Activated CD4-positive, alpha-beta T cell treated with anti-CD3 and anti-CD28 coated beads, Interleukin-2, amount 10 ng/mL, durations not matched to agents 7 days and 5 days (primary cell): ENCODE measurements at regions not wholly inside any gene's neighbourhood (a gene's known extent, or its start where the extent isn't known, plus 50 kb on each side); places are given as distances from the start of the nearest gene placed in this dataset.

Experiments used
- CTCF ChIA-PET: fragments of 350-600 bp; sonication (Branson Sonifier 250); formaldehyde crosslinking; loops from one replicate; lab custom pipeline; 2021; ENCODE audit warnings: antibody characterized with exemption; lab: Charles Lee
- POLR2A ChIA-PET: fragments of 350-600 bp; sonication (Branson Sonifier 250); formaldehyde crosslinking; loops from one replicate; lab custom pipeline; 2021; ENCODE audit warnings: antibody characterized with exemption; lab: Charles Lee
- DNase-seq: peaks from one replicate; pipeline ENCODE4 v3.0.0-alpha.2; 2020
- H3K27ac Mint-ChIP-seq: one replicate; pipeline ENCODE4 v1.8.0; 2021; ENCODE audit warnings: mild to moderate bottlenecking, moderate library complexity, mixed read lengths
- H3K27me3 Mint-ChIP-seq: one replicate; pipeline ENCODE4 v1.8.0; 2021; ENCODE audit warnings: mixed read lengths
- H3K36me3 Mint-ChIP-seq: one replicate; pipeline ENCODE4 v1.8.0; 2021; ENCODE audit warnings: low read depth, mixed read lengths
- H3K4me1 Mint-ChIP-seq: one replicate; pipeline ENCODE4 v1.8.0; 2021; ENCODE audit warnings: mixed read lengths
- H3K4me3 Mint-ChIP-seq: one replicate; pipeline ENCODE4 v1.8.0; 2021; ENCODE audit warnings: mild to moderate bottlenecking, moderate library complexity, mixed read lengths
- H3K9me3 Mint-ChIP-seq: one replicate; pipeline ENCODE4 v1.8.0; 2021; ENCODE audit warnings: mixed read lengths

DNA sequence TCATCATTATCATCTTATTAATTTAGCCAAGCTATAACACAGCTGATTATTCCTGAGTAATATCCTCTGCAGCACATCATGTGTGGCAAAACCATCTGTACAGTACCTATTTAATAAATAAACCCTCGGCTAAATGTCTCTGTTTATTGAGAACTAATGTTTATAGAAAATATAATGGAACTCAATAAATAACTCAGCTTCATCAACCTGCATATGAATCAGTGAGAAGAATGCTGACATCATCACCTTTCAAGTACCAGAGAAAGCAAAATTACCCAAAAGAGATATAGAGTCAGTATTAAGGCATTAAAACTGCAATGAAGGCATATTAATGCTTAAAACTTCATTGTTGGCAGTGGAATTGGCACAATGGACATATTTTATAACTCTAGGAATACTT is 558.3 kb downstream of the PLCL1 start:
- no peaks in the 10 kb centered on the region for H3K9me3 Mint-ChIP-seq
- DNase-seq, result no peak
- H3K4me1 Mint-ChIP-seq, result no peaks in the 10 kb centered on the region
- CTCF ChIA-PET, result no interaction called here
- no peak overlapping the region for H3K27ac Mint-ChIP-seq
- POLR2A ChIA-PET, result no interaction called here
- peaks cover 29% of the 10 kb centered on the region for H3K27me3 Mint-ChIP-seq
- no peaks in the 10 kb centered on the region for H3K36me3 Mint-ChIP-seq
- H3K4me3 Mint-ChIP-seq, result no peak overlapping the region

GRCh38 chr2:198359308-198359707 is 554.9 kb downstream of the PLCL1 start:
- no peak overlapping the region for H3K4me3 Mint-ChIP-seq
- ChIA-PET POLR2A (no interaction called here), CTCF (no interaction called here)

DNA sequence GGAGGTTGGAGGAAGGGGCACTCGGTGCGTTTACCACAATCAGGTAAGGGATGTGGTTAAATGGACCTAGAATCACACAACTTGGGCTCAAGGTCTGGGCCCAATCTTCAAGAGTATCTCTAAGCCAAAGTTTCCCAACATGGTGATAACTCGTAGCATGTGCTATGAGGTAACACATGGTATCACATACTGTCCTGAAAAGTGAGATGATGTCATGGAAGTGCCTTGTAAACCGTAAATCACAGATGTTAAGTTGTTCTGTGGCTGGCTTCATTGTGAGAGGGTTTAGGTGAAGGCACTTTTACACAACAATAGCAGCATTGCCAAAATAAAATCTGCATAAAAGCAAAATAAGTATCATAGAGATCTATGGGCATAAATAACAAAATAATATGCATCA is 551.8 kb downstream of the PLCL1 start:
- POLR2A ChIA-PET, result no interaction called here
- Mint-ChIP-seq H3K4me3 (no peak overlapping the region), H3K27me3 (peaks cover 46% of the 10 kb centered on the region), H3K36me3 (no peaks in the 10 kb centered on the region), H3K27ac (no peak overlapping the region), H3K9me3 (no peaks in the 10 kb centered on the region), H3K4me1 (no peaks in the 10 kb centered on the region)
- CTCF ChIA-PET, result no interaction called here
- DNase-seq, result no peak

More at GRCh38 chr2:198359308-198359707, 554.9 kb downstream of the PLCL1 start:
- no peaks in the 10 kb centered on the region for H3K36me3 Mint-ChIP-seq
- peaks cover 39% of the 10 kb centered on the region for H3K27me3 Mint-ChIP-seq
- no peaks in the 10 kb centered on the region for H3K9me3 Mint-ChIP-seq
- no peak overlapping the region for H3K27ac Mint-ChIP-seq
- no peaks in the 10 kb centered on the region for H3K4me1 Mint-ChIP-seq
- DNase-seq, result no peak

DNA sequence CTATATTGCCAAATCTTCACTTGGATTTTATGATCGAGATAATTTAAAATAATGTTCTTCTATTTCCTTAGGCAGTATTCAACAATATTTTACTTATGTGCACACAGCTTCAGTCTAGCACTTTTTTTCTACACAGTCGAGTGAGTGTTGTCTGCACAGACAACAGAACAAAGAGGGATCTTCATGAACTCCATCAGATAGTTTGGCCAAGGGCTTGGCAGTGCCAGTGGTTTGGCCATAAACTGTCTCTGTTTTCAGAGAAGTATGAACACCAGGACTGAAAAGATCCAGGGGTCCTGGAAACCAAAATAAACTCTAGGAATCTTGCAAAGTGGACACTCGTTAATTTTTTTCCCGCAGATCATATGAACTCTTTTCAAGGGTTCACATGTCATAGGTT is 547.3 kb downstream of the PLCL1 start:
- Mint-ChIP-seq H3K36me3 (no peaks in the 10 kb centered on the region), H3K4me3 (no peak overlapping the region), H3K4me1 (no peaks in the 10 kb centered on the region), H3K27me3 (peaks cover 25% of the 10 kb centered on the region), H3K27ac (no peak overlapping the region), H3K9me3 (no peaks in the 10 kb centered on the region)
- POLR2A ChIA-PET, result no interaction called here
- no peak for DNase-seq
- CTCF ChIA-PET, result no interaction called here

DNA sequence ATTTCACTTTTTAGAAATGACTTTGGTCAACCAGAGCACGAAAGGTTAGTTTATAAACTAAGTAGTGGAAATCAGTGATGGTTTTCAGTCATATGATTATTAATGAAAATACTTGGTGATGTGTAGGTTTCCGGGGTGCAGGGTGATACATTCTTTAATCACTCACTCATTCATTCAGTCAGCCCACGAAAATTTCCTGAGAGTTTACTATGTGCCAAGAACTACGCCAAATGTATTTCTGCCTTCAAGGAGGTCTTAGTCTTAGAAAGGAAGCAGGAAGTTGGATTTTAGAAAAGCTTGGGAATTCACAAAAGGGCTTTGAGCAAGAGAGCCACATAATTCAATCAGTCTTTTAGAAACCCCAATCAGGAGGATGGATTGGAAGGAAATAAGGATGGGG is 543.6 kb downstream of the PLCL1 start:
- no peaks in the 10 kb centered on the region for H3K9me3 Mint-ChIP-seq
- H3K4me1 Mint-ChIP-seq, result no peaks in the 10 kb centered on the region
- H3K4me3 Mint-ChIP-seq, result no peak overlapping the region
- CTCF ChIA-PET, result no interaction called here
- DNase-seq, result no peak
- no peaks in the 10 kb centered on the region for H3K36me3 Mint-ChIP-seq
- POLR2A ChIA-PET, result no interaction called here
- no peak overlapping the region for H3K27ac Mint-ChIP-seq
- H3K27me3 Mint-ChIP-seq, result peaks cover 27% of the 10 kb centered on the region

DNA sequence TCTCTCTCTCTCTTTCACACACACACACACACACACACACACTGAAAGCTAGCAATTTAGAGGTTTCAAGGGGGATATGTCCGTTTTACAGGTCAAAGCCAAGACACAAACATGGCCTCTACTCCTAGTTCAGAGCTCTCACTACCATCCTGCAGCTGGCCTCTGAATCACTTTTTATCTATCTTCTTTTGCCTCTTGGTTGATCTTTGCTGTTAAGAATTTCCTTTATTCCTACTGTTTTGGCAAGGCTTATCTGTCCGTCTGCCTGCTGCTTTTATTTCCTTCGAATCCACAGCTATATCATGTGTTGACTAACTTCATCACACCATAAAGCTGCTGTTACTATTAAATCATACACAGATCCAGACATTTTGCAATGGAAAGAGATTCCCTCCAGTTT is 543.0 kb downstream of the PLCL1 start:
- H3K27ac Mint-ChIP-seq, result no peak overlapping the region
- POLR2A ChIA-PET, result no interaction called here

DNA sequence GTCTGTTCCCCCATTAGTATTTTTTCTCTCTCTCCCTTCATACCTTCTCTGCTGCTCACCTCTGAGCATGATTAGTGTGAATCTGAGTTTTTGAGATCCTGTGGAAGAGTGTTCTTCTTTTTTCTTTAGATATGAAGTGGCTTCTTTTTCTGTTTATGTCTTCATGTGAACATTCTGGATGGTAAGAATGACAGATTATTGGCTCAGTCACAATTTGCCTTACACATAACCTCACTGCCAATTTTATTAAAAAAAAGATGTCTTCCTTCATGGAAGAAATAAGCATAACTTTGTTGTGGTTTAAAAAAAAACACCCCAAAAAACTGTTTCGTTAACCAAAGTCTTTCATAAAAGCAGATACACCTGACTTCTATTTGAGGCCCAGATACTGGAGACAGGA is 539.1 kb downstream of the PLCL1 start:
- Mint-ChIP-seq H3K4me1 (no peaks in the 10 kb centered on the region), H3K27ac (no peak overlapping the region), H3K9me3 (no peaks in the 10 kb centered on the region), H3K27me3 (peaks cover 28% of the 10 kb centered on the region), H3K4me3 (no peak overlapping the region), H3K36me3 (no peaks in the 10 kb centered on the region)
- no peak for DNase-seq
- POLR2A ChIA-PET, result no interaction called here
- CTCF ChIA-PET, result no interaction called here

More for the DNA sequence above, 543.0 kb downstream of the PLCL1 start:
- H3K4me3 Mint-ChIP-seq, result no peak overlapping the region
- no peaks in the 10 kb centered on the region for H3K9me3 Mint-ChIP-seq
- CTCF ChIA-PET, result no interaction called here
- no peaks in the 10 kb centered on the region for H3K4me1 Mint-ChIP-seq
- no peaks in the 10 kb centered on the region for H3K36me3 Mint-ChIP-seq
- peaks cover 24% of the 10 kb centered on the region for H3K27me3 Mint-ChIP-seq
- DNase-seq, result no peak

GRCh38 chr2:198340846-198341245 is 536.5 kb downstream of the PLCL1 start:
- Mint-ChIP-seq H3K27ac (no peak overlapping the region), H3K4me1 (no peaks in the 10 kb centered on the region), H3K27me3 (peaks cover 34% of the 10 kb centered on the region), H3K36me3 (no peaks in the 10 kb centered on the region), H3K4me3 (no peak overlapping the region), H3K9me3 (no peaks in the 10 kb centered on the region)
- POLR2A ChIA-PET, result no interaction called here
- no peak for DNase-seq
- CTCF ChIA-PET, result no interaction called here

DNA sequence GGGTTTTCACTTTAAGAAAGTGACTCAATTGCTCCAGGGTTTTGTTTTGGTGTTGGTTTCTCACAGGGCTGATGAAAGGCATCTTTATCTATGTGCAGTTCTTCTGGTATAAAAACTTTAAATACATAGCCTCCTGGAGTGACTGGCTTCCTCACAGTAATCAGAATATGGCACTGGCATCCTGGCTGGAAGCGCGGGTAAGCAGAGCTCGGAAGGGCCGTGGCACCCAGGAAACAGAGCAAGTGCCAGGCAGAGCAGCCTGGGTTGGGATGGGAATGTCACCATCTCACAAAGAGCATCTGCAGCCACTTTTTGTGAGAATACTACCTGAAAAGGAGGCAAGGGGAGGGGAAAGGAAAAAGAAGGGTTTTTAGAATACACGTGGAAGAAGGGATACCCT is 534.7 kb downstream of the PLCL1 start:
- Mint-ChIP-seq H3K4me1 (no peaks in the 10 kb centered on the region), H3K27me3 (peaks cover 39% of the 10 kb centered on the region), H3K9me3 (no peaks in the 10 kb centered on the region), H3K27ac (no peak overlapping the region), H3K36me3 (no peaks in the 10 kb centered on the region), H3K4me3 (no peak overlapping the region)
- no peak for DNase-seq
- ChIA-PET POLR2A (no interaction called here), CTCF (no interaction called here)

- DNase-seq, result no peak
- Mint-ChIP-seq H3K4me3 (no peak overlapping the region), H3K4me1 (no peaks in the 10 kb centered on the region), H3K27me3 (peaks cover 43% of the 10 kb centered on the region), H3K9me3 (no peaks in the 10 kb centered on the region), H3K27ac (no peak overlapping the region), H3K36me3 (no peaks in the 10 kb centered on the region)
- ChIA-PET CTCF (no interaction called here), POLR2A (interaction anchor here (0.6 kb wide), 1 partner anchor 1029 kb away, joined by 6 read pairs; no protein-coding TSS in a partner anchor)
Measured at GRCh38 chr2:198337368-198337767, 533.0 kb downstream of the PLCL1 start.

- CTCF ChIA-PET, result no interaction called here
- DNase-seq, result no peak
- POLR2A ChIA-PET, result no interaction called here
- Mint-ChIP-seq H3K36me3 (no peaks in the 10 kb centered on the region), H3K9me3 (peaks cover 2% of the 10 kb centered on the region), H3K4me1 (peaks cover 30% of the 10 kb centered on the region), H3K4me3 (no peak overlapping the region), H3K27me3 (peaks cover 53% of the 10 kb centered on the region), H3K27ac (no peak overlapping the region)
Measured at GRCh38 chr2:198328454-198328853, 524.1 kb downstream of the PLCL1 start.

DNA sequence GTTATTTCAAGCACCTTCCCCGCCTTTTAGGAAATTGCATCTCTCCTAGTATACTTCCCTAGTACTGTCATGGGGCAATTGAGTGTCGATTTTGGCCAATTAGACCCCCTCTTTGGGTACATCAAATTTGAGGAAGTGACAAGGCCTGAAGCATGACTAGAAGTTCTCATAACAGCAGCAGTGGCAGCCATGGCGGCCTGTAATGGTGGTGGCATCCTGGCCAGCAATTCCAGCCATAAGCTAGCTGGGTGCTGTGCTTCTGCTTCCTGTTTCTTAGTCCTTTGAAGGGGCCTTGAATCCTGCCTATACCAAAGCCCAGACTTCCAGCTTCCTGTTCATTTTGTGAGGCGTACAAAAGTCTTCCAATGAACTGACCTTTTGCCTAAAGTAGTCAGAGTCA is 523.1 kb downstream of the PLCL1 start:
- Mint-ChIP-seq H3K4me3 (no peak overlapping the region), H3K27ac (no peak overlapping the region), H3K27me3 (peaks cover 54% of the 10 kb centered on the region), H3K9me3 (peaks cover 2% of the 10 kb centered on the region), H3K36me3 (no peaks in the 10 kb centered on the region), H3K4me1 (peaks cover 30% of the 10 kb centered on the region)
- no peak for DNase-seq
- ChIA-PET POLR2A (no interaction called here), CTCF (no interaction called here)

- CTCF ChIA-PET, result no interaction called here
- Mint-ChIP-seq H3K9me3 (peaks cover 2% of the 10 kb centered on the region), H3K27me3 (peaks cover 57% of the 10 kb centered on the region), H3K4me1 (peaks cover 30% of the 10 kb centered on the region), H3K4me3 (peak overlapping the region; percentile 22), H3K27ac (no peak overlapping the region), H3K36me3 (no peaks in the 10 kb centered on the region)
- no peak for DNase-seq
- POLR2A ChIA-PET, result no interaction called here
Measured at GRCh38 chr2:198326431-198326830, 522.0 kb downstream of the PLCL1 start.

DNA sequence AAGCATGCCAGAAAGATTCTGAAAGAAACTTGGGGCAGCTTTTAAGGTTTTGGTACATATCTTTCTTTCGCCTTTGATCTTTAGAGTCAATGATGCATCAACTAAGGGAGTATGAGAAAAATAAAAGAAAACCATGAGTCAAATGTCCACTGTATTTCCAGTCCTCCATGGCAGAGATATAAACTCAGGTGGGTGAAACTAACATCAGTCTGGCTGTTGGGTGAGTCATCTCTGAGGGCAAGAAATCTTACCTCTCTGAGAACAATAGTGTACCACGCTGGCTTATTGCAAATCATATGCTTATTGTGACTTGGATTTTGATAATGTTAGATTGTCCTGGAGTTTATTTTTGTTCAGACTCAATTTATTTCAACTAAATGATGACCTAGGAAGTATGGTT is 521.0 kb downstream of the PLCL1 start:
- Mint-ChIP-seq H3K36me3 (no peaks in the 10 kb centered on the region), H3K27me3 (peaks cover 57% of the 10 kb centered on the region), H3K4me1 (peaks cover 30% of the 10 kb centered on the region), H3K4me3 (no peak overlapping the region), H3K9me3 (peaks cover 2% of the 10 kb centered on the region), H3K27ac (no peak overlapping the region)
- DNase-seq, result no peak
- CTCF ChIA-PET, result no interaction called here
- POLR2A ChIA-PET, result no interaction called here
